ENCODE measurements at regions not wholly inside any gene's neighbourhood (a gene's known extent, or its start where the extent isn't known, plus 50 kb on each side); places are given as distances from the start of the nearest gene placed in this dataset.
"Not testable (repeated sequence)": the region's sequence is repeated elsewhere in the genome, so short reads cannot be mapped to it uniquely, and the experiment has no call there.

- peaks cover 3% of the 10 kb centered on the region for H3K4me1 Mint-ChIP-seq (ENCODE audit: low read depth)
- no peaks in the 10 kb centered on the region for H3K27me3 Mint-ChIP-seq
- H3K36me3 Mint-ChIP-seq (ENCODE audit: insufficient read depth): peaks cover 1% of the 10 kb centered on the region
- H3K4me3 Mint-ChIP-seq (ENCODE audit: low read depth): no peak overlapping the region
- peaks cover 15% of the 10 kb centered on the region for H3K9me3 Mint-ChIP-seq (ENCODE audit: low read depth)
- no peak overlapping the region for H3K27ac Mint-ChIP-seq
- TF ChIP-seq, protein P1, sequence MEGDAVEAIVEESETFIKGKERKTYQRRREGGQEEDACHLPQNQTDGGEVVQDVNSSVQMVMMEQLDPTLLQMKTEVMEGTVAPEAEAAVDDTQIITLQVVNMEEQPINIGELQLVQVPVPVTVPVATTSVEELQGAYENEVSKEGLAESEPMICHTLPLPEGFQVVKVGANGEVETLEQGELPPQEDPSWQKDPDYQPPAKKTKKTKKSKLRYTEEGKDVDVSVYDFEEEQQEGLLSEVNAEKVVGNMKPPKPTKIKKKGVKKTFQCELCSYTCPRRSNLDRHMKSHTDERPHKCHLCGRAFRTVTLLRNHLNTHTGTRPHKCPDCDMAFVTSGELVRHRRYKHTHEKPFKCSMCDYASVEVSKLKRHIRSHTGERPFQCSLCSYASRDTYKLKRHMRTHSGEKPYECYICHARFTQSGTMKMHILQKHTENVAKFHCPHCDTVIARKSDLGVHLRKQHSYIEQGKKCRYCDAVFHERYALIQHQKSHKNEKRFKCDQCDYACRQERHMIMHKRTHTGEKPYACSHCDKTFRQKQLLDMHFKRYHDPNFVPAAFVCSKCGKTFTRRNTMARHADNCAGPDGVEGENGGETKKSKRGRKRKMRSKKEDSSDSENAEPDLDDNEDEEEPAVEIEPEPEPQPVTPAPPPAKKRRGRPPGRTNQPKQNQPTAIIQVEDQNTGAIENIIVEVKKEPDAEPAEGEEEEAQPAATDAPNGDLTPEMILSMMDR (IDR thresholded peaks at IDR 0.05; ENCODE audit: unreplicated experiment): no peak
- no peak for DNase-seq (ENCODE audit: low spot score, unreplicated experiment)
These were observed 1023.9 kb downstream of the TLE1 start for GRCh38 chr9:80665479-80665878.

GRCh38 chr9:80664327-80665210, 1024.8 kb downstream of the TLE1 start:
- H3K36me3 Mint-ChIP-seq (ENCODE audit: insufficient read depth): peaks cover 1% of the 10 kb centered on the region
- no peak for DNase-seq (ENCODE audit: low spot score, unreplicated experiment)
- no peaks in the 10 kb centered on the region for H3K27me3 Mint-ChIP-seq
- no peak overlapping the region for H3K4me3 Mint-ChIP-seq (ENCODE audit: low read depth)
- TF ChIP-seq, protein P1 (IDR thresholded peaks at IDR 0.05; ENCODE audit: unreplicated experiment): no peak
- peaks cover 3% of the 10 kb centered on the region for H3K4me1 Mint-ChIP-seq (ENCODE audit: low read depth)
- no peak overlapping the region for H3K27ac Mint-ChIP-seq
- H3K9me3 Mint-ChIP-seq (ENCODE audit: low read depth): peaks cover 15% of the 10 kb centered on the region

DNA sequence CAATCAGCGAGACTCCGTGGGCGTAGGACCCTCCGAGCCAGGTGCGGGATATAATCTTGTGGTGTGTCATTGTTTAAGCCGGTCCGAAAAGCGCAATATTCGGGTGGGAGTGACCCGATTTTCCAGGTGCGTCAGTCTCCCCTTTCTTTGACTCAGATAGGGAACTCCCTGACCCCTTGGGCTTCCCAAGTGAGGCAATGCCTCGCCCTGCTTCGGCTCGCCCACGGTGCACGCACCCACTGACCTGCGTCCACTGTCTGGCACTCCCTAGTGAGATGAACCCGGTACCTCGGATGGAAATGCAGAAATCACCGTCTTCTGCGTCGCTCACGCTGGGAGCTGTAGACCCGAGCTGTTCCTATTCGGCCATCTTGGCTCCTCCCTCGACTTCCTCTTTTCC, 1029.6 kb downstream of the TLE1 start:
- not testable (repeated sequence) for H3K27me3 Mint-ChIP-seq; H3K27ac Mint-ChIP-seq; H3K4me1 Mint-ChIP-seq (ENCODE audit: low read depth); DNase-seq (ENCODE audit: low spot score, unreplicated experiment); H3K4me3 Mint-ChIP-seq (ENCODE audit: low read depth); H3K36me3 Mint-ChIP-seq (ENCODE audit: insufficient read depth)
- peaks cover 14% of the 10 kb centered on the region for H3K9me3 Mint-ChIP-seq (ENCODE audit: low read depth)

- no peak for DNase-seq (ENCODE audit: low spot score, unreplicated experiment)
- Mint-ChIP-seq H3K27me3 (no peaks in the 10 kb centered on the region), H3K9me3 (ENCODE audit: low read depth) (no peaks in the 10 kb centered on the region), H3K36me3 (ENCODE audit: insufficient read depth) (no peaks in the 10 kb centered on the region), H3K27ac (no peak overlapping the region), H3K4me3 (ENCODE audit: low read depth) (no peak overlapping the region), H3K4me1 (ENCODE audit: low read depth) (peaks cover 1% of the 10 kb centered on the region)
- TF ChIP-seq, protein P1 (IDR thresholded peaks at IDR 0.05; ENCODE audit: unreplicated experiment): no peak
These were observed 1038.3 kb downstream of the TLE1 start for GRCh38 chr9:80651044-80651443.

- TF ChIP-seq, protein P1 (IDR thresholded peaks at IDR 0.05; ENCODE audit: unreplicated experiment): no peak
- H3K4me1 Mint-ChIP-seq (ENCODE audit: low read depth): peaks cover 1% of the 10 kb centered on the region
- peaks cover 5% of the 10 kb centered on the region for H3K9me3 Mint-ChIP-seq (ENCODE audit: low read depth)
- no peak overlapping the region for H3K4me3 Mint-ChIP-seq (ENCODE audit: low read depth)
- no peak overlapping the region for H3K27ac Mint-ChIP-seq
- no peak for DNase-seq (ENCODE audit: low spot score, unreplicated experiment)
- no peaks in the 10 kb centered on the region for H3K36me3 Mint-ChIP-seq (ENCODE audit: insufficient read depth)
- no peaks in the 10 kb centered on the region for H3K27me3 Mint-ChIP-seq
These were observed 1039.9 kb downstream of the TLE1 start for GRCh38 chr9:80649496-80649895.

DNA sequence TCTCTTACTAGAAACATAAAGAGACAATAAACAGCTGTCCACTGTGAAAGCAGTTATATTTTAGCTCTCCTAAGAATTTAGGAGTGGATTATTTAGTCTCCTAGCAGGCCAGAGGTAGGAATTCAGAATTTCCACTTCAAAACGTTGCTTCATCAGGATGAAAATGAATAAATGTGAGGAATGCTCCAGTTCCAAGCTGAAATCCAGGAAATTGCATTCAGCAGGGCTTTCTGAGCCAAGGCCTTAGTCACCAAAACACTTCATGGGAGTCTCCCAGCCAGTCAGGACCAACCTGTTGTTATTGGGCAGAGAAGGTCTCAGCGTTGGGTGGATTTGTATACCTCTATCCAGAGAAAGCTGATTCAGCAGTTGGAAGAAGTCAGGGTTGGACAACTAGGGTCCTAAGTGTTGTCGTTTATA, 1040.3 kb downstream of the TLE1 start:
- no peaks in the 10 kb centered on the region for H3K36me3 Mint-ChIP-seq (ENCODE audit: insufficient read depth)
- TF ChIP-seq, protein P1 (IDR thresholded peaks at IDR 0.05; ENCODE audit: unreplicated experiment): no peak
- H3K27me3 Mint-ChIP-seq: no peaks in the 10 kb centered on the region
- no peak for DNase-seq (ENCODE audit: low spot score, unreplicated experiment)
- H3K9me3 Mint-ChIP-seq (ENCODE audit: low read depth): peaks cover 7% of the 10 kb centered on the region
- H3K4me1 Mint-ChIP-seq (ENCODE audit: low read depth): peaks cover 1% of the 10 kb centered on the region
- no peak overlapping the region for H3K27ac Mint-ChIP-seq
- no peak overlapping the region for H3K4me3 Mint-ChIP-seq (ENCODE audit: low read depth)

Data from progenitor cell of endocrine pancreas (in vitro differentiated cells).